H9 (cell line): ENCODE measurements at regions not wholly inside any gene's neighbourhood (a gene's known extent, or its start where the extent isn't known, plus 50 kb on each side); places are given as distances from the start of the nearest gene placed in this dataset.

ENCODE experiments used
- DNase-seq: peaks from one replicate; pipeline ENCODE4 v3.0.0-alpha.2; 2017
- H2AFZ ChIP-seq: one replicate; pipeline ENCODE4 v1.6.1; 2013; ENCODE audit warnings: mild to moderate bottlenecking, low read length, control low read depth, moderate library complexity
- H2AK5ac ChIP-seq: 2 replicates; pipeline ENCODE4 v1.6.1; 2013; ENCODE audit warnings: low read length, control low read depth, mixed read lengths; ENCODE audit not compliant: insufficient read length
- H2BK120ac ChIP-seq: one replicate; pipeline ENCODE4 v1.6.1; 2013; ENCODE audit warnings: low read depth, mild to moderate bottlenecking, low read length, control low read depth, inconsistent platforms; ENCODE audit not compliant: poor library complexity, severe bottlenecking
- H2BK12ac ChIP-seq: 2 replicates; pipeline ENCODE4 v1.6.1; 2013; ENCODE audit warnings: low read length, control low read depth, mixed read lengths, low read depth; ENCODE audit not compliant: insufficient read length
- H2BK15ac ChIP-seq: 2 replicates; pipeline ENCODE4 v1.6.1; 2013; ENCODE audit warnings: low read depth, low read length, control low read depth
- H2BK20ac ChIP-seq: one replicate; pipeline ENCODE4 v1.6.1; 2013; ENCODE audit warnings: low read depth, mild to moderate bottlenecking, low read length, control low read depth, inconsistent platforms; ENCODE audit not compliant: poor library complexity, severe bottlenecking
- H2BK5ac ChIP-seq: 2 replicates; pipeline ENCODE4 v1.6.1; 2013; ENCODE audit warnings: low read length, control low read depth, mixed read lengths; ENCODE audit not compliant: insufficient read length
- H3K14ac ChIP-seq: 2 replicates; pipeline ENCODE4 v1.6.1; 2013; ENCODE audit warnings: low read length, control low read depth; ENCODE audit not compliant: insufficient read depth
- H3K18ac ChIP-seq: 2 replicates; pipeline ENCODE4 v1.6.1; 2013; ENCODE audit warnings: low read depth, mild to moderate bottlenecking, mixed read lengths, low read length, control low read depth; ENCODE audit not compliant: insufficient read length
- H3K23ac ChIP-seq: 2 replicates; pipeline ENCODE4 v1.6.1; 2013; ENCODE audit warnings: low read length, control low read depth, mixed read lengths, low read depth; ENCODE audit not compliant: insufficient read length
- H3K23me2 ChIP-seq: 2 replicates; pipeline ENCODE4 v1.6.1; 2013; ENCODE audit warnings: low read depth, mild to moderate bottlenecking, mixed read lengths, low read length, control low read depth; ENCODE audit not compliant: insufficient read length, poor library complexity, severe bottlenecking
- H3K27ac ChIP-seq: 2 replicates; pipeline ENCODE4 v1.5.1; 2013; ENCODE audit warnings: low read length, control low read depth, mixed read lengths, low read depth; ENCODE audit not compliant: insufficient read length
- H3K27me3 ChIP-seq: 2 replicates; pipeline ENCODE4 v1.6.1; 2013; ENCODE audit warnings: low read length, control low read depth, inconsistent platforms; ENCODE audit not compliant: insufficient read depth
- H3K4ac ChIP-seq: 2 replicates; pipeline ENCODE4 v1.6.1; 2013; ENCODE audit warnings: low read depth, mild to moderate bottlenecking, control low read depth, inconsistent platforms, low read length, moderate library complexity
- H3K4me1 ChIP-seq: 2 replicates; pipeline ENCODE4 v1.6.1; 2013; ENCODE audit warnings: low read length, control low read depth, inconsistent platforms; ENCODE audit not compliant: insufficient read depth
- H3K4me2 ChIP-seq: 2 replicates; pipeline ENCODE4 v1.6.1; 2013; ENCODE audit warnings: low read length, control low read depth, mixed read lengths; ENCODE audit not compliant: insufficient read length, insufficient read depth
- H3K56ac ChIP-seq: 2 replicates; pipeline ENCODE4 v1.6.1; 2013; ENCODE audit warnings: low read depth, mild to moderate bottlenecking, mixed read lengths, low read length, control low read depth; ENCODE audit not compliant: insufficient read length
- H3K79me1 ChIP-seq: 2 replicates; pipeline ENCODE4 v1.6.1; 2013; ENCODE audit warnings: low read depth, mild to moderate bottlenecking, moderate library complexity, low read length, control low read depth, inconsistent platforms; ENCODE audit not compliant: insufficient read depth, poor library complexity, severe bottlenecking
- H3K79me2 ChIP-seq: 2 replicates; pipeline ENCODE4 v1.6.1; 2013; ENCODE audit warnings: low read length, control low read depth, inconsistent platforms; ENCODE audit not compliant: insufficient read depth
- H3K9ac ChIP-seq: 2 replicates; pipeline ENCODE4 v1.6.1; 2013; ENCODE audit warnings: low read length, control low read depth, mixed read lengths; ENCODE audit not compliant: insufficient read length; ENCODE audit errors: extremely low read depth
- H3K9me3 ChIP-seq: one replicate; pipeline ENCODE4 v1.6.1; 2013; ENCODE audit warnings: low read depth, low read length, inconsistent platforms; ENCODE audit not compliant: control insufficient read depth
- H3T11ph ChIP-seq: one replicate; pipeline ENCODE4 v1.6.1; 2013; ENCODE audit warnings: mild to moderate bottlenecking, low read length, control low read depth, inconsistent platforms
- H4K20me1 ChIP-seq: one replicate; pipeline ENCODE4 v1.6.1; 2013; ENCODE audit not compliant: control insufficient read depth, insufficient read length, insufficient read depth
- H4K5ac ChIP-seq: 2 replicates; pipeline ENCODE4 v1.6.1; 2013; ENCODE audit warnings: low read depth, mild to moderate bottlenecking, mixed read lengths, low read length, control low read depth; ENCODE audit not compliant: insufficient read length
- H4K8ac ChIP-seq: replicated peaks from 2 replicates; pipeline ENCODE4 v1.6.1; 2013; ENCODE audit warnings: low read length, control low read depth, mixed read lengths, low read depth; ENCODE audit not compliant: insufficient read length
- H4K91ac ChIP-seq: 2 replicates; pipeline ENCODE4 v1.6.1; 2013; ENCODE audit warnings: low read depth, mild to moderate bottlenecking, moderate library complexity, mixed read lengths, low read length, control low read depth; ENCODE audit not compliant: insufficient read length
- H3K27ac Mint-ChIP-seq, 3 experiments: 2 replicates in 2 of 3; 3 replicates in 1 of 3; pipeline ENCODE4 v1.8.0; 2020 to 2021; ENCODE audit warnings: mixed read lengths in 3 of 3, mild to moderate bottlenecking in 1 of 3, moderate library complexity in 1 of 3
- H3K27me3 Mint-ChIP-seq: 2 replicates; pipeline ENCODE4 v1.8.0; 2021; ENCODE audit warnings: low read depth, mild to moderate bottlenecking, moderate library complexity, mixed read lengths
- H3K36me3 Mint-ChIP-seq, 3 experiments: 2 replicates in 2 of 3; 3 replicates in 1 of 3; pipeline ENCODE4 v1.8.0; 2020 to 2021; ENCODE audit warnings: low read depth in 3 of 3, mixed read lengths in 3 of 3; ENCODE audit not compliant: insufficient read depth in 1 of 3
- H3K4me1 Mint-ChIP-seq, 2 experiments: 2 replicates each; pipeline ENCODE4 v1.8.0; 2020; ENCODE audit warnings: mixed read lengths in 2 of 2
- H3K4me3 Mint-ChIP-seq, 2 experiments: 2 replicates in 1 of 2; 3 replicates in 1 of 2; pipeline ENCODE4 v1.8.0; 2020 to 2021; ENCODE audit warnings: mild to moderate bottlenecking in 2 of 2, mixed read lengths in 2 of 2, moderate library complexity in 1 of 2
- H3K9me3 Mint-ChIP-seq, 2 experiments: 2 replicates in 1 of 2; 3 replicates in 1 of 2; pipeline ENCODE4 v1.8.0; 2020; ENCODE audit warnings: mild to moderate bottlenecking in 2 of 2, mixed read lengths in 2 of 2, moderate library complexity in 1 of 2
- WGBS: extraction: QIAGEN DNeasy Blood & Tissue Kit; methylation state at CpG from one replicate; pipeline ENCODE4 v1.1.7; 2013; ENCODE audit warnings: missing lambda C conversion rate, low lambda C conversion rate, mixed read lengths; ENCODE audit not compliant: insufficient read length; ENCODE audit errors: extremely low coverage; 5-methylcytosine and 5-hydroxymethylcytosine counted together
- TF ChIP-seq, protein P1 (sequence below): fragments of 200-600 bp; sonication (generic); conservative IDR thresholded peaks from 3 replicates; pipeline ENCODE4 v1.8.0; 2021; ENCODE audit warnings: antibody characterized with exemption, mild to moderate bottlenecking

- H3K18ac ChIP-seq, result no peak overlapping the region
- H4K91ac ChIP-seq, result no peak overlapping the region
- H4K8ac ChIP-seq, result no peak overlapping the region
- no peaks in the 10 kb centered on the region for H3K9me3 ChIP-seq
- H3K9ac ChIP-seq, result no peak overlapping the region
- no peak overlapping the region for H2BK5ac ChIP-seq
- no peaks in the 10 kb centered on the region for H3K27me3 ChIP-seq
- no peaks in the 10 kb centered on the region for H3K79me2 ChIP-seq
- Mint-ChIP-seq H3K9me3 (no peaks in the 10 kb centered on the region; a peak in 1 of 5 replicates), H3K4me1 (peaks cover 8 to 11% of the 10 kb centered on the region in 2 experiments), H3K27ac (no peak overlapping the region), H3K36me3 (no peaks in the 10 kb centered on the region), H3K4me3 (no peak overlapping the region), H3K27me3 (no peaks in the 10 kb centered on the region)
- no peak overlapping the region for H2AFZ ChIP-seq
- no peak overlapping the region for H3K4ac ChIP-seq
- no peak overlapping the region for H4K5ac ChIP-seq
- TF ChIP-seq, protein P1, sequence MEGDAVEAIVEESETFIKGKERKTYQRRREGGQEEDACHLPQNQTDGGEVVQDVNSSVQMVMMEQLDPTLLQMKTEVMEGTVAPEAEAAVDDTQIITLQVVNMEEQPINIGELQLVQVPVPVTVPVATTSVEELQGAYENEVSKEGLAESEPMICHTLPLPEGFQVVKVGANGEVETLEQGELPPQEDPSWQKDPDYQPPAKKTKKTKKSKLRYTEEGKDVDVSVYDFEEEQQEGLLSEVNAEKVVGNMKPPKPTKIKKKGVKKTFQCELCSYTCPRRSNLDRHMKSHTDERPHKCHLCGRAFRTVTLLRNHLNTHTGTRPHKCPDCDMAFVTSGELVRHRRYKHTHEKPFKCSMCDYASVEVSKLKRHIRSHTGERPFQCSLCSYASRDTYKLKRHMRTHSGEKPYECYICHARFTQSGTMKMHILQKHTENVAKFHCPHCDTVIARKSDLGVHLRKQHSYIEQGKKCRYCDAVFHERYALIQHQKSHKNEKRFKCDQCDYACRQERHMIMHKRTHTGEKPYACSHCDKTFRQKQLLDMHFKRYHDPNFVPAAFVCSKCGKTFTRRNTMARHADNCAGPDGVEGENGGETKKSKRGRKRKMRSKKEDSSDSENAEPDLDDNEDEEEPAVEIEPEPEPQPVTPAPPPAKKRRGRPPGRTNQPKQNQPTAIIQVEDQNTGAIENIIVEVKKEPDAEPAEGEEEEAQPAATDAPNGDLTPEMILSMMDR, result no peak
- WGBS, result no CpG with 5 or more reads among the region's 3 CpGs
- no peak overlapping the region for H3K4me2 ChIP-seq
- H2AK5ac ChIP-seq, result no peak overlapping the region
- no peak overlapping the region for H2BK15ac ChIP-seq
- peaks cover 3% of the 10 kb centered on the region; the same call in 1 of the 2 replicates for H3K4me1 ChIP-seq
- no peak overlapping the region for H3K23ac ChIP-seq
- DNase-seq, result no peak
- no peaks in the 10 kb centered on the region for H4K20me1 ChIP-seq
- no peaks in the 10 kb centered on the region for H3K79me1 ChIP-seq
- H2BK12ac ChIP-seq, result no peak overlapping the region
- H2BK20ac ChIP-seq, result no peak overlapping the region
- no peak overlapping the region for H3K27ac ChIP-seq
- no peak overlapping the region for H3T11ph ChIP-seq
- no peak overlapping the region for H2BK120ac ChIP-seq
- no peak overlapping the region for H3K56ac ChIP-seq
- no peak overlapping the region for H3K14ac ChIP-seq
- H3K23me2 ChIP-seq, result no peaks in the 10 kb centered on the region
These were observed 371.5 kb downstream of the LRIG3 start for GRCh38 chr12:58548801-58549200.
